Liver (tissue), 8 donors: ENCODE measurements at regions not wholly inside any gene's neighbourhood (a gene's known extent, or its start where the extent isn't known, plus 50 kb on each side); places are given as distances from the start of the nearest gene placed in this dataset.
"Not testable (repeated sequence)": the region's sequence is repeated elsewhere in the genome, so short reads cannot be mapped to it uniquely, and the experiment has no call there.

Experiments
- DNase-seq: peaks from one replicate; pipeline ENCODE4 v3.0.0-alpha.2; 2017; ENCODE audit warnings: low spot score
- H3K27ac ChIP-seq, 2 donors: one replicate each; pipeline ENCODE4 v1.7.0; 2013; ENCODE audit warnings: inconsistent platforms in 2 of 2, low read length in 2 of 2, control low read depth in 1 of 2, low read depth in 1 of 2, mild to moderate bottlenecking in 1 of 2
- H3K27me3 ChIP-seq, 4 donors: one replicate each; pipeline versions ENCODE4 v1.6.1 to v1.7.0; 2013; ENCODE audit warnings: low read length in 3 of 4, inconsistent platforms in 1 of 4, mild to moderate bottlenecking in 1 of 4, moderate library complexity in 1 of 4; ENCODE audit not compliant: control insufficient read depth in 4 of 4, insufficient read depth in 4 of 4
- H3K36me3 ChIP-seq, 4 donors: one replicate each; pipeline versions ENCODE4 v1.6.1 to v1.7.0; 2013; ENCODE audit warnings: low read length in 3 of 4, mild to moderate bottlenecking in 3 of 4, low read depth in 1 of 4, moderate library complexity in 1 of 4; ENCODE audit not compliant: control insufficient read depth in 4 of 4, insufficient read depth in 3 of 4
- H3K4me1 ChIP-seq, 4 donors: one replicate each; pipeline versions ENCODE4 v1.6.1 to v1.7.0; 2013; ENCODE audit warnings: low read length in 3 of 4, mild to moderate bottlenecking in 3 of 4, moderate library complexity in 1 of 4; ENCODE audit not compliant: control insufficient read depth in 4 of 4, insufficient read depth in 4 of 4
- H3K4me3 ChIP-seq, 3 donors: one replicate each; pipeline versions ENCODE4 v1.6.1 to v1.7.0; 2013; ENCODE audit warnings: low read length in 3 of 3, control low read depth in 1 of 3, low read depth in 1 of 3, mild to moderate bottlenecking in 1 of 3
- H3K9ac ChIP-seq, 2 donors: one replicate each; pipeline ENCODE4 v1.7.0; 2013; ENCODE audit warnings: low read length in 2 of 2, mild to moderate bottlenecking in 2 of 2, moderate library complexity in 2 of 2, control low read depth in 1 of 2, low read depth in 1 of 2
- H3K9me3 ChIP-seq, 4 donors: one replicate each; pipeline versions ENCODE4 v1.6.1 to v1.7.0; 2013; ENCODE audit warnings: low read length in 3 of 4; ENCODE audit not compliant: control insufficient read depth in 4 of 4
- EGR1 ChIP-seq, 2 donors: IDR thresholded peaks; 2 replicates each; pipeline ENCODE4 v1.6.1; 2016 to 2018; ENCODE audit warnings: antibody characterized with exemption in 2 of 2, low read depth in 2 of 2
- FOXA1 ChIP-seq: IDR thresholded peaks from 2 replicates; pipeline ENCODE4 v1.6.1; 2016; ENCODE audit warnings: antibody characterized with exemption
- FOXA2 ChIP-seq: IDR thresholded peaks from 2 replicates; pipeline ENCODE4 v1.6.1; 2016; ENCODE audit warnings: antibody characterized with exemption
- GABPA ChIP-seq, 2 donors: IDR thresholded peaks in 1 of 2; conservative IDR thresholded peaks in 1 of 2; 2 replicates each; pipeline ENCODE4 v1.6.1; 2016; ENCODE audit warnings: antibody characterized with exemption in 2 of 2, mild to moderate bottlenecking in 1 of 2, moderate library complexity in 1 of 2
- HNF4A ChIP-seq, 2 donors: conservative IDR thresholded peaks; 2 replicates each; pipeline ENCODE4 v1.6.1; 2016; ENCODE audit warnings: antibody characterized with exemption in 2 of 2, mild to moderate bottlenecking in 2 of 2
- HNF4G ChIP-seq: IDR thresholded peaks from 2 replicates; pipeline ENCODE4 v1.6.1; 2016; ENCODE audit warnings: antibody characterized with exemption
- JUND ChIP-seq, 2 donors: IDR thresholded peaks; 2 replicates each; pipeline ENCODE4 v1.6.1; 2016; ENCODE audit warnings: antibody characterized with exemption in 2 of 2
- NR2F2 ChIP-seq: IDR thresholded peaks from 2 replicates; pipeline ENCODE4 v1.6.1; 2016; ENCODE audit warnings: antibody characterized with exemption
- RAD21 ChIP-seq, 2 donors: IDR thresholded peaks; 2 replicates each; pipeline ENCODE4 v1.6.1; 2016; ENCODE audit warnings: antibody characterized with exemption in 2 of 2, mild to moderate bottlenecking in 2 of 2
- RXRA ChIP-seq, 2 donors: IDR thresholded peaks; 2 replicates each; pipeline ENCODE4 v1.6.1; 2017 to 2018; ENCODE audit warnings: antibody characterized with exemption in 2 of 2, mild to moderate bottlenecking in 1 of 2
- SP1 ChIP-seq: IDR thresholded peaks from 2 replicates; pipeline ENCODE4 v1.6.1; 2018; ENCODE audit warnings: antibody characterized with exemption, mild to moderate bottlenecking
- TAF1 ChIP-seq: conservative IDR thresholded peaks from 2 replicates; pipeline ENCODE4 v1.6.1; 2016; ENCODE audit warnings: antibody characterized with exemption, mild to moderate bottlenecking
- YY1 ChIP-seq: IDR thresholded peaks from 2 replicates; pipeline ENCODE4 v1.6.1; 2016; ENCODE audit warnings: antibody characterized with exemption, mild to moderate bottlenecking
- WGBS: extraction: QIAGEN DNeasy Blood & Tissue Kit; methylation state at CpG from one replicate; pipeline ENCODE4 v1.1.7; 2013; 5-methylcytosine and 5-hydroxymethylcytosine counted together
- TF ChIP-seq, protein P1 (sequence below): IDR thresholded peaks from 2 replicates; pipeline ENCODE4 v1.6.1; 2016; ENCODE audit warnings: antibody characterized with exemption
- TF ChIP-seq, protein P2 (sequence below): fragments of 150-350 bp; IDR thresholded peaks from 2 replicates; pipeline ENCODE4 v1.5.1; 2017; ENCODE audit warnings: improper control_type of control experiment, low read depth, low read length; ENCODE audit not compliant: missing input control
- TF ChIP-seq, protein P3 (sequence below): IDR thresholded peaks from 2 replicates; pipeline ENCODE4 v1.6.1; 2016; ENCODE audit warnings: antibody characterized with exemption, mild to moderate bottlenecking
- TF ChIP-seq, protein P4 (sequence below): IDR thresholded peaks from 2 replicates; pipeline ENCODE4 v1.6.1; 2016; ENCODE audit warnings: antibody characterized with exemption
- TF ChIP-seq, protein P5 (sequence below): IDR thresholded peaks from 2 replicates; pipeline ENCODE4 v1.6.1; 2016; ENCODE audit warnings: antibody characterized with exemption
- donor health status: healthy.
- donor health status: healthy.
- donor health status: healthy.
- donor health status: healthy.
- donor health status: healthy.

- TF ChIP-seq, protein P1, sequence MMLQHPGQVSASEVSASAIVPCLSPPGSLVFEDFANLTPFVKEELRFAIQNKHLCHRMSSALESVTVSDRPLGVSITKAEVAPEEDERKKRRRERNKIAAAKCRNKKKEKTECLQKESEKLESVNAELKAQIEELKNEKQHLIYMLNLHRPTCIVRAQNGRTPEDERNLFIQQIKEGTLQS: no peak
- no peak for TF ChIP-seq EGR1 (IDR thresholded peaks at IDR 0.05; ENCODE audit: low read depth in 2 of 2)
- TF ChIP-seq SP1: no peak
- no peak for TF ChIP-seq HNF4G
- TF ChIP-seq YY1: no peak
- no peak for TF ChIP-seq HNF4A (conservative IDR thresholded peaks at IDR 0.05)
- no peak for TF ChIP-seq JUND (IDR thresholded peaks at IDR 0.05)
- TF ChIP-seq TAF1: no peak
- no peak for TF ChIP-seq RXRA (IDR thresholded peaks at IDR 0.05)
- no peak for TF ChIP-seq RAD21 (IDR thresholded peaks at IDR 0.05)
- TF ChIP-seq, protein P2, sequence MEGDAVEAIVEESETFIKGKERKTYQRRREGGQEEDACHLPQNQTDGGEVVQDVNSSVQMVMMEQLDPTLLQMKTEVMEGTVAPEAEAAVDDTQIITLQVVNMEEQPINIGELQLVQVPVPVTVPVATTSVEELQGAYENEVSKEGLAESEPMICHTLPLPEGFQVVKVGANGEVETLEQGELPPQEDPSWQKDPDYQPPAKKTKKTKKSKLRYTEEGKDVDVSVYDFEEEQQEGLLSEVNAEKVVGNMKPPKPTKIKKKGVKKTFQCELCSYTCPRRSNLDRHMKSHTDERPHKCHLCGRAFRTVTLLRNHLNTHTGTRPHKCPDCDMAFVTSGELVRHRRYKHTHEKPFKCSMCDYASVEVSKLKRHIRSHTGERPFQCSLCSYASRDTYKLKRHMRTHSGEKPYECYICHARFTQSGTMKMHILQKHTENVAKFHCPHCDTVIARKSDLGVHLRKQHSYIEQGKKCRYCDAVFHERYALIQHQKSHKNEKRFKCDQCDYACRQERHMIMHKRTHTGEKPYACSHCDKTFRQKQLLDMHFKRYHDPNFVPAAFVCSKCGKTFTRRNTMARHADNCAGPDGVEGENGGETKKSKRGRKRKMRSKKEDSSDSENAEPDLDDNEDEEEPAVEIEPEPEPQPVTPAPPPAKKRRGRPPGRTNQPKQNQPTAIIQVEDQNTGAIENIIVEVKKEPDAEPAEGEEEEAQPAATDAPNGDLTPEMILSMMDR: no peak
- TF ChIP-seq, protein P3, sequence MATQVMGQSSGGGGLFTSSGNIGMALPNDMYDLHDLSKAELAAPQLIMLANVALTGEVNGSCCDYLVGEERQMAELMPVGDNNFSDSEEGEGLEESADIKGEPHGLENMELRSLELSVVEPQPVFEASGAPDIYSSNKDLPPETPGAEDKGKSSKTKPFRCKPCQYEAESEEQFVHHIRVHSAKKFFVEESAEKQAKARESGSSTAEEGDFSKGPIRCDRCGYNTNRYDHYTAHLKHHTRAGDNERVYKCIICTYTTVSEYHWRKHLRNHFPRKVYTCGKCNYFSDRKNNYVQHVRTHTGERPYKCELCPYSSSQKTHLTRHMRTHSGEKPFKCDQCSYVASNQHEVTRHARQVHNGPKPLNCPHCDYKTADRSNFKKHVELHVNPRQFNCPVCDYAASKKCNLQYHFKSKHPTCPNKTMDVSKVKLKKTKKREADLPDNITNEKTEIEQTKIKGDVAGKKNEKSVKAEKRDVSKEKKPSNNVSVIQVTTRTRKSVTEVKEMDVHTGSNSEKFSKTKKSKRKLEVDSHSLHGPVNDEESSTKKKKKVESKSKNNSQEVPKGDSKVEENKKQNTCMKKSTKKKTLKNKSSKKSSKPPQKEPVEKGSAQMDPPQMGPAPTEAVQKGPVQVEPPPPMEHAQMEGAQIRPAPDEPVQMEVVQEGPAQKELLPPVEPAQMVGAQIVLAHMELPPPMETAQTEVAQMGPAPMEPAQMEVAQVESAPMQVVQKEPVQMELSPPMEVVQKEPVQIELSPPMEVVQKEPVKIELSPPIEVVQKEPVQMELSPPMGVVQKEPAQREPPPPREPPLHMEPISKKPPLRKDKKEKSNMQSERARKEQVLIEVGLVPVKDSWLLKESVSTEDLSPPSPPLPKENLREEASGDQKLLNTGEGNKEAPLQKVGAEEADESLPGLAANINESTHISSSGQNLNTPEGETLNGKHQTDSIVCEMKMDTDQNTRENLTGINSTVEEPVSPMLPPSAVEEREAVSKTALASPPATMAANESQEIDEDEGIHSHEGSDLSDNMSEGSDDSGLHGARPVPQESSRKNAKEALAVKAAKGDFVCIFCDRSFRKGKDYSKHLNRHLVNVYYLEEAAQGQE: no peak
- no peak for TF ChIP-seq FOXA2
- no peak for TF ChIP-seq NR2F2
- TF ChIP-seq GABPA (IDR thresholded peaks at IDR 0.05 in 1 of 2, conservative IDR thresholded peaks at IDR 0.05 in 1 of 2): no peak
- TF ChIP-seq, protein P4, sequence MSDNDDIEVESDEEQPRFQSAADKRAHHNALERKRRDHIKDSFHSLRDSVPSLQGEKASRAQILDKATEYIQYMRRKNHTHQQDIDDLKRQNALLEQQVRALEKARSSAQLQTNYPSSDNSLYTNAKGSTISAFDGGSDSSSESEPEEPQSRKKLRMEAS: no peak
- TF ChIP-seq FOXA1: no peak
- TF ChIP-seq, protein P5, sequence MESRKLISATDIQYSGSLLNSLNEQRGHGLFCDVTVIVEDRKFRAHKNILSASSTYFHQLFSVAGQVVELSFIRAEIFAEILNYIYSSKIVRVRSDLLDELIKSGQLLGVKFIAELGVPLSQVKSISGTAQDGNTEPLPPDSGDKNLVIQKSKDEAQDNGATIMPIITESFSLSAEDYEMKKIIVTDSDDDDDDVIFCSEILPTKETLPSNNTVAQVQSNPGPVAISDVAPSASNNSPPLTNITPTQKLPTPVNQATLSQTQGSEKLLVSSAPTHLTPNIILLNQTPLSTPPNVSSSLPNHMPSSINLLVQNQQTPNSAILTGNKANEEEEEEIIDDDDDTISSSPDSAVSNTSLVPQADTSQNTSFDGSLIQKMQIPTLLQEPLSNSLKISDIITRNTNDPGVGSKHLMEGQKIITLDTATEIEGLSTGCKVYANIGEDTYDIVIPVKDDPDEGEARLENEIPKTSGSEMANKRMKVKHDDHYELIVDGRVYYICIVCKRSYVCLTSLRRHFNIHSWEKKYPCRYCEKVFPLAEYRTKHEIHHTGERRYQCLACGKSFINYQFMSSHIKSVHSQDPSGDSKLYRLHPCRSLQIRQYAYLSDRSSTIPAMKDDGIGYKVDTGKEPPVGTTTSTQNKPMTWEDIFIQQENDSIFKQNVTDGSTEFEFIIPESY: no peak
- no peaks in the 10 kb centered on the region for H3K9me3 ChIP-seq
- no peak overlapping the region for H3K9ac ChIP-seq
- 83% methylated on average over 5 of the region's 5 CpGs for WGBS
- no peaks in the 10 kb centered on the region for H3K36me3 ChIP-seq
- H3K27me3 ChIP-seq: no peaks in the 10 kb centered on the region
- H3K4me1 ChIP-seq: peaks cover 0 to 1% (median 0%) of the 10 kb centered on the region in 4 donors
- no peak overlapping the region for H3K27ac ChIP-seq
- DNase-seq: no peak
- no peak overlapping the region for H3K4me3 ChIP-seq
Measured at GRCh38 chr3:22862111-22862510, 341.0 kb upstream of the UBE2E2 start.

DNA sequence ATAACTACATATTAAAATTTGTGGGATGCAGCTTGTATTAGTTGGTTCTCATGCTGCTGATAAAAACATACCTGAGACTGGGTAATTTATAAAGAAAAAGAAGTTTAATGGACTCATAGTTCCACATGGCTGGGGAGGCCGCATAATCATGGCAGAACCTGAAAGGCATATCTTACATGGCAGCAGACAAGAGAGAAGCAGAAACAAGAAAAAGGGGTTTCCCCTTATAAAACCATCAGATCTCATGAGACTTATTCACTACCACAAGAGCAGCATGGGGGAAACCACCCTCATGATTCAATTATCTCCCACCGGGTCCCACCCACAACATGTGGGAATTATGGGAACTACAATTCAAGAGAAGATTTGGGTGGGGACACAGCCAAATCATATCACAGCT, 320.3 kb upstream of the UBE2E2 start:
- not testable (repeated sequence) for H3K27ac ChIP-seq, H3K9me3 ChIP-seq, DNase-seq, H3K4me3 ChIP-seq, H3K36me3 ChIP-seq, H3K4me1 ChIP-seq, H3K9ac ChIP-seq, H3K27me3 ChIP-seq
- WGBS: 93% methylated on average over 2 of the region's 2 CpGs
